GM23248 (cell line): ENCODE measurements at regions not wholly inside any gene's neighbourhood (a gene's known extent, or its start where the extent isn't known, plus 50 kb on each side); places are given as distances from the start of the nearest gene placed in this dataset.

ENCODE experiments used
- DNase-seq: peaks from one replicate; pipeline ENCODE4 v3.0.0-alpha.2; 2015
- H2AFZ ChIP-seq: fragments of 200-600 bp; sonication (generic); 2 replicates; pipeline ENCODE4 v1.6.1; 2016; ENCODE audit warnings: antibody characterized with exemption
- H3F3A ChIP-seq: fragments of 200-600 bp; sonication (generic); 2 replicates; pipeline ENCODE4 v1.6.1; 2016; ENCODE audit warnings: mild to moderate bottlenecking, antibody characterized with exemption, mixed run types; ENCODE audit not compliant: insufficient read depth
- H3K27ac ChIP-seq: fragments of 200-600 bp; sonication (generic); 2 replicates; pipeline ENCODE4 v1.5.1; 2016; ENCODE audit warnings: mild to moderate bottlenecking
- H3K27me3 ChIP-seq: fragments of 200-600 bp; sonication (generic); replicated peaks from 2 replicates; pipeline ENCODE4 v1.6.1; 2016; ENCODE audit warnings: mild to moderate bottlenecking; ENCODE audit not compliant: insufficient read depth
- H3K36me3 ChIP-seq: fragments of 200-600 bp; sonication (generic); 2 replicates; pipeline ENCODE4 v1.6.1; 2016; ENCODE audit warnings: low read depth, mild to moderate bottlenecking
- H3K4me1 ChIP-seq: fragments of 200-600 bp; sonication (generic); 2 replicates; pipeline ENCODE4 v1.6.1; 2016; ENCODE audit warnings: mild to moderate bottlenecking; ENCODE audit not compliant: insufficient read depth
- H3K4me2 ChIP-seq: fragments of 200-600 bp; sonication (generic); one replicate; pipeline ENCODE4 v1.6.1; 2016; ENCODE audit warnings: mild to moderate bottlenecking; ENCODE audit not compliant: unreplicated experiment
- H3K4me3 ChIP-seq: fragments of 200-600 bp; sonication (generic); 2 replicates; pipeline ENCODE4 v1.5.1; 2016; ENCODE audit warnings: mild to moderate bottlenecking
- H3K79me2 ChIP-seq: fragments of 200-600 bp; sonication (generic); 2 replicates; pipeline ENCODE4 v1.6.1; 2016; ENCODE audit warnings: mild to moderate bottlenecking; ENCODE audit not compliant: insufficient read depth
- H3K9ac ChIP-seq: fragments of 200-600 bp; sonication (generic); 2 replicates; pipeline ENCODE4 v1.6.1; 2016; ENCODE audit warnings: mild to moderate bottlenecking
- H3K9me2 ChIP-seq: fragments of 200-600 bp; sonication (generic); 2 replicates; pipeline ENCODE4 v1.6.1; 2016; ENCODE audit warnings: mixed run types, mild to moderate bottlenecking, moderate library complexity; ENCODE audit not compliant: insufficient read depth
- H3K9me3 ChIP-seq: fragments of 200-600 bp; sonication (generic); one replicate; pipeline ENCODE4 v1.6.1; 2017; ENCODE audit warnings: low read depth
- H4K20me1 ChIP-seq: fragments of 200-600 bp; sonication (generic); 2 replicates; pipeline ENCODE4 v1.6.0; 2016; ENCODE audit not compliant: insufficient read depth
- EZH2 ChIP-seq: fragments of 200-600 bp; sonication (generic); IDR thresholded peaks from 2 replicates; pipeline ENCODE4 v1.6.1; 2018; ENCODE audit warnings: antibody characterized with exemption, mild to moderate bottlenecking; ENCODE audit not compliant: insufficient read depth, poor library complexity, severe bottlenecking
- EZH2phosphoT487 ChIP-seq: fragments of 200-600 bp; sonication (generic); IDR thresholded peaks from 2 replicates; pipeline ENCODE4 v1.6.1; 2018; ENCODE audit warnings: antibody characterized with exemption, moderate library complexity, mild to moderate bottlenecking, low read depth; ENCODE audit not compliant: insufficient read depth
- WGBS, 2 experiments: methylation state at CpG; one replicate each; pipeline ENCODE4 v1.1.6; 2015 to 2017; ENCODE audit warnings: low lambda C conversion rate in 2 of 2, low coverage in 1 of 2; ENCODE audit errors: missing lambda C conversion rate in 2 of 2; 5-methylcytosine and 5-hydroxymethylcytosine counted together
- in situ Hi-C: fragments of 300-500 bp; cut with MboI; formaldehyde crosslinking; loops from 2 replicates; pipeline ENCODE4 v1.15.0; 2020

DNA sequence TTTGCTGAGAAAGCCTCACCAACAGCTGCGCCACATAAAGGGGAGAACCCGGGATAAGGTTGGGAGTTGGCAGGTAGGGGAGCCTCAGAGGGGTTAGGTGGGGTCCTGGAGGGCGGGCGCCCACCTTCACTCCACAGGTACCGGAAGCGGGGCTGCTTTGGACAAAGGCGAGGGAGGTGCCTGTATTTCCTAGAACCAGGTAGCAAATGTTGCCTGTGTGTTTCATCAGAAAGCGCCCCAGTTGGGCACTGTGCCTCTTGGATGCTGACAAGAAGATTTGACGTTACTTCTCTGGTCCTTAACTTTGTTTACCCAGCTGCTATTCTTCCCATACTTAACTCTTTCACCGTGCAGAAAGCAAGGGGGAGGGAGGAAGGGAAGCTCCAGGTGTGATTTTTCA lies 278.9 kb downstream of the ZNF536 start:
- Histone ChIP-seq H3K27ac (no peak overlapping the region), H3K36me3 (no peaks in the 10 kb centered on the region), H3K4me2 (no peak overlapping the region), H3K9ac (no peak overlapping the region), H3K9me3 (no peaks in the 10 kb centered on the region), H4K20me1 (no peaks in the 10 kb centered on the region), H3F3A (no peaks in the 10 kb centered on the region), H3K4me3 (no peak overlapping the region), H3K9me2 (no peaks in the 10 kb centered on the region), H2AFZ (no peak overlapping the region), H3K4me1 (no peaks in the 10 kb centered on the region), H3K79me2 (no peaks in the 10 kb centered on the region), H3K27me3 (peaks cover 4% of the 10 kb centered on the region; the same call in 1 of the 2 replicates)
- TF ChIP-seq EZH2 (no peak), EZH2phosphoT487 (no peak)
- 60 to 64% methylated on average over 10 of the region's 10 CpGs for WGBS, 2 experiments
- in situ Hi-C loops: loop anchor here (10.0 to 25.0 kb wide), 2 partner anchors 436 to 889 kb away; no protein-coding TSS in a partner anchor
- DNase-seq: no peak

DNA sequence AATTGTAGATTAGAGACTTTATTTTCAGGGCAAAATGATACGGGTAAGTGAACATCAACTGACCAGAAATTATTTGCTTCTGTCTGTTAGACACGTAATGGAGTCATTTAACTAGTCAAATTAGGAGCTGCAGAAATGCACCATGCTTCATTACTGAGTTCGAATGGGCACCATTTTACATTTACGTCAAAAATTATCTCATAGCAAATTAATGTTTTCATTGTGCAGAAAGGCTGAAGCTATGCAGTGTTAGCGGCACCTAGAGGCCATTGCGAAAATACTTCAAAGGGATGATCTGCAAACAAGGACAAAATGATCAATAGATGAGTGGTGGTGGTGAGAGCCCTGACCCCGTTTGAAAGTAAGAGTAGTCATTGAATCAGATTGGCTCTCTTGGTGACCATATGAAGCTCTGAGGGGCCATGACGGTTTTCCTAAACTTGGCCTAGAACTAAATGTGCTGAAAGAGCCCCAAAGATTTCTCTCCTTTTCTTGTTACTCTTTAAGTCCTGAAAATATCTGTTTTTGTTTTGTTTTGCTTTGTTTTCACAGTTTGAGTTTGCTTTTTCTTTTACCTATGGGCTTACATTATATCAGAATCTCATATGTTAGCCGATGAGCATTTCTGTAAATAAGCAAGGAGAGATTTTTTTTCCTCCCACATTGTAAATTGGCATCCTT lies 277.9 kb downstream of the ZNF536 start:
- H3K9me2 ChIP-seq: no peaks in the 10 kb centered on the region
- peaks cover under 1% of the 10 kb centered on the region; the same call in 1 of the 2 replicates for H3K27me3 ChIP-seq
- H3K27ac ChIP-seq: no peak overlapping the region
- H3K4me2 ChIP-seq: no peak overlapping the region
- no peaks in the 10 kb centered on the region for H3K79me2 ChIP-seq
- H4K20me1 ChIP-seq: no peaks in the 10 kb centered on the region
- H2AFZ ChIP-seq: no peak overlapping the region
- peak; percentile 70 for DNase-seq
- WGBS, 2 experiments: 10 to 16% methylated on average over 9 of the region's 9 CpGs
- no peaks in the 10 kb centered on the region for H3K36me3 ChIP-seq
- H3K4me1 ChIP-seq: no peaks in the 10 kb centered on the region
- TF ChIP-seq EZH2phosphoT487 (no peak), EZH2 (no peak)
- H3K9ac ChIP-seq: no peak overlapping the region
- in situ Hi-C loops: loop anchor here (10.0 to 25.0 kb wide), 3 partner anchors 435 to 888 kb away; no protein-coding TSS in a partner anchor
- no peak overlapping the region for H3K4me3 ChIP-seq
- H3K9me3 ChIP-seq: no peaks in the 10 kb centered on the region
- no peaks in the 10 kb centered on the region for H3F3A ChIP-seq

DNA sequence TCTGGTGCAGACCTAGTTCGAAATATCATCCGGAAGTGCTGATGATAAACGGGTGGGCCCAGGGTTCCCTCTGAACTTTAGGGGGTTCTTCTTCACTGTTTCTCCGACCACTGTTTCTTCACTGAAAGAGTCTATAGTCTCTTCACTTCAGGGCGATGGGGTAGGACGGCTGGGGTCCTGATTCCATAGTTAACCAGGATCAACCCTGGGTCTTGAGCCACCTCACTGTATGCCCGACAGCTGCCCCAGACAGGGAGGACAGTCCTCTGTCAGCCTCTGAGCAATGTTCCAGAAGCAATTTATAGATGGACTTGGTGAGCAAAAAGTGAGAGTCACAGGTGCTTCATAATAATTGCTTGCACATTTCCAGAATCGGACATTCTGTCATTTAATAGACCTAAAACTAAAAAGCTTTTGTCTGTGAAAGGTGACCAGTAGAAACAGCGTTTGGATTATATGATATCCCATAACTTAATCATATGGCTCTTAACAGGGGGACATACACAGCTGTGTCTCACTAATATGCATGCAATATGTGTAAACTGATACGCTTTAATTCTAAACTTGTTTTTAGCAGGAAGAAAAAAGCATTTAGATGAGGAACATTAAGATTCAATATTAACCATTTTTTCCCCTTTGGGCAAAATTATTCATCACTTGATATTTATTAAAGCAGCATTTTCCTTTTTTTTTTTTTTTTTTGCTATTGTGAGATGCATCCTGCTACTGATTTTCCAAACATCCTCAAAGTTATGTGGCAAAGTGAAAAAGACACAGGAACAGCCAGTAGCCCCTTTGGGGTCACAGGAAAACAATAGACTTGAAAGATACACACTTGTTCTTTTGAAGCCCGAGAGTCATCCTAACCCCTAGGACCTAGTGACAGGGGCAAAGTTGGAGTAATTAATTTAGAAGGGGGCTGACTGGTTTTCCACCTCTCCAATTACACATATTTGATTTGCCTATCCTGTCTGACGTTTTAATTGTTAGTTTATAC lies 277.0 kb downstream of the ZNF536 start:
- Histone ChIP-seq H3F3A (no peaks in the 10 kb centered on the region), H3K4me2 (no peak overlapping the region), H3K27ac (no peak overlapping the region), H3K4me3 (no peak overlapping the region), H3K9me2 (no peaks in the 10 kb centered on the region), H3K36me3 (no peaks in the 10 kb centered on the region), H3K27me3 (no peaks in the 10 kb centered on the region; the same call in 1 of the 2 replicates), H2AFZ (no peak overlapping the region), H4K20me1 (no peaks in the 10 kb centered on the region), H3K79me2 (no peaks in the 10 kb centered on the region), H3K9me3 (no peaks in the 10 kb centered on the region), H3K9ac (no peak overlapping the region), H3K4me1 (no peaks in the 10 kb centered on the region)
- no peak for DNase-seq
- in situ Hi-C loops: loop anchor here (25.0 kb wide), 1 partner anchor 762 kb away; no protein-coding TSS in a partner anchor
- WGBS, 2 experiments: 57 to 58% methylated on average over 12 of the region's 12 CpGs
- TF ChIP-seq EZH2phosphoT487: no peak
- no peak for TF ChIP-seq EZH2

DNA sequence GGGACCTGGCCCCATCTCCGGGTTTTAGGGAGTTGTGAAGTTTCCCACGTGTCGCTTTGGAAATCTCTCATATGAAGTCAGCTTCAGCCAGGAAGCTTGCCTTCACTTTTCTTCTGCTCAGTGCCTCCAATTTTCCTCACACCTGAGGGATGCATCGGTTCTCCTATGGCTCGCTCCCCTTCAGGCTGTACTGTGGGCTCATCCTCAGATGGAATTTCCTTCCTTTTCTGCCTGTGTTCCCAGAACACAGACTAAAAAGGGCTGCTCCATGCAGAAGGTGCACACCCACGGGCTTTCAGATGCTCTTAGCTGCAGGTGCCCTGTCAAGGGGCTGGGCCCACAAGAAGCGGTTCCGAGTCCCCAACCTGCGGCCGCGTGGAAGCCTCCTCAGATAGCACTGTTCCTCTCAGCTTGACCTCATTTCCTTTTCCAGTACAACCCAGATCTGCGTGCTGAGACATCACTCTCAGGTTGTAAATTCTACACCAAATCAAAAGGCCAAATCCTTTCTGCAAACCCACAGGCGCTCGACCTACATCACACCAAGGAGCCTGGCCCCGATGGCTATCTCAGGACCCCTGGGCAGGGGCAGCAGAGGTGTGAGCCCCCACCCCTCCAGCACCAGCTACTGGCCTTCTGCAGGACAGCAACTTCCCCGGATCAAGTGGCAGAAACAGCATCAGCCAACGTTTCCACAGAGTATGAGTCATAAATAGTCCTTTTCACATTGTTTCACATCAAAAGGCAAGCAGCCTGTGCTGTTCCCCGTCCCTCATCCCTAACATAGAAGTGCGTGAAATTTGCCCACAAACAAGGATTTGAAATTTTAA lies 275.9 kb downstream of the ZNF536 start:
- no peak overlapping the region for H3K4me2 ChIP-seq
- no peaks in the 10 kb centered on the region for H3K4me1 ChIP-seq
- H3K36me3 ChIP-seq: no peaks in the 10 kb centered on the region
- H3K27ac ChIP-seq: no peak overlapping the region
- H3K27me3 ChIP-seq: no peaks in the 10 kb centered on the region; the same call in 1 of the 2 replicates
- no peaks in the 10 kb centered on the region for H4K20me1 ChIP-seq
- H2AFZ ChIP-seq: no peak overlapping the region
- 59 to 66% methylated on average over 19 of the region's 19 CpGs for WGBS, 2 experiments
- no peak overlapping the region for H3K4me3 ChIP-seq
- TF ChIP-seq EZH2phosphoT487 (no peak), EZH2 (no peak)
- H3K9ac ChIP-seq: no peak overlapping the region
- peak; percentile 47 for DNase-seq
- in situ Hi-C loops: loop anchor here (25.0 kb wide), 1 partner anchor 761 kb away; no protein-coding TSS in a partner anchor
- no peaks in the 10 kb centered on the region for H3K9me2 ChIP-seq
- no peaks in the 10 kb centered on the region for H3K79me2 ChIP-seq
- no peaks in the 10 kb centered on the region for H3F3A ChIP-seq
- H3K9me3 ChIP-seq: no peaks in the 10 kb centered on the region
